ENCODE measurements at regions not wholly inside any gene's neighbourhood (a gene's known extent, or its start where the extent isn't known, plus 50 kb on each side); places are given as distances from the start of the nearest gene placed in this dataset.

- TF ChIP-seq CTCF (IDR thresholded peaks at IDR 0.05) (no peak), POLR2AphosphoS5 (IDR thresholded peaks at IDR 0.05) (no peak), POLR2A (IDR thresholded peaks at IDR 0.05) (no peak)
These were observed 492.0 kb upstream of the MARCKS start for GRCh38 chr6:113365191-113365590.
